K562 (cell line): ENCODE measurements at regions not wholly inside any gene's neighbourhood (a gene's known extent, or its start where the extent isn't known, plus 50 kb on each side); places are given as distances from the start of the nearest gene placed in this dataset.

ENCODE experiments used
- E2F5 ChIP-seq: sonication (generic); formaldehyde crosslinking; IDR thresholded peaks from 2 replicates; pipeline ENCODE4 v1.8.0; 2022; ENCODE audit warnings: mild to moderate bottlenecking, missing genetic modification reagents
- EP300 ChIP-seq: IDR thresholded peaks from 2 replicates; pipeline ENCODE4 v1.6.1; 2012; ENCODE audit warnings: low read length, improper control_type of control experiment
- HMG20B ChIP-seq: fragments of 250-450 bp; sonication (Bioruptor Pico); IDR thresholded peaks from 2 replicates; pipeline ENCODE4 v1.5.0; 2021; ENCODE audit warnings: mild to moderate bottlenecking
- IRF9 ChIP-seq: fragments of 450-650 bp; IDR thresholded peaks from 2 replicates; pipeline ENCODE4 v1.6.1; 2016; ENCODE audit warnings: missing biosample characterization, missing genetic modification characterization
- JUND ChIP-seq, 2 experiments: IDR thresholded peaks; 2 replicates in 1 of 2; 3 replicates in 1 of 2; pipeline ENCODE4 v1.6.1; 2011; ENCODE audit warnings: borderline replicate concordance in 2 of 2, low read depth in 2 of 2, low read length in 2 of 2, improper control_type of control experiment in 1 of 2, missing biosample characterization in 1 of 2, missing genetic modification characterization in 1 of 2, missing genetic modification reagents in 1 of 2
- KLF6 ChIP-seq: fragments of 250-450 bp; sonication (Bioruptor Pico); IDR thresholded peaks from 2 replicates; pipeline ENCODE4 v1.4.0; 2020; ENCODE audit warnings: mild to moderate bottlenecking, moderate library complexity, borderline replicate concordance
- MLLT1 ChIP-seq, 2 experiments: fragments of 450-650 bp; IDR thresholded peaks; 2 replicates each; pipeline ENCODE4 v1.6.1; 2016
- NCOA2 ChIP-seq, 2 experiments: fragments of 450-650 bp; IDR thresholded peaks; 2 replicates each; pipeline ENCODE4 v1.6.1; 2018; ENCODE audit warnings: mild to moderate bottlenecking in 2 of 2, moderate library complexity in 1 of 2; ENCODE audit not compliant: partially characterized antibody in 2 of 2
- SMARCB1 ChIP-seq: IDR thresholded peaks from 2 replicates; pipeline ENCODE4 v1.6.1; 2011; ENCODE audit warnings: improper control_type of control experiment, low read depth; ENCODE audit not compliant: insufficient read length
- SP1 ChIP-seq: sonication (generic); formaldehyde crosslinking; IDR thresholded peaks from 2 replicates; pipeline ENCODE4 v1.8.1; 2022; ENCODE audit warnings: mild to moderate bottlenecking, missing genetic modification reagents
- STAT5B ChIP-seq: fragments of 250-450 bp; sonication (Bioruptor Pico); IDR thresholded peaks from 2 replicates; pipeline ENCODE4 v1.8.0; 2021; ENCODE audit warnings: mild to moderate bottlenecking, inconsistent platforms
- TEAD2 ChIP-seq: fragments of 450-650 bp; IDR thresholded peaks from 2 replicates; pipeline ENCODE4 v1.6.1; 2016; ENCODE audit warnings: missing genetic modification characterization, control low read depth, missing compliant biosample characterization
- THRA ChIP-seq: fragments of 450-650 bp; IDR thresholded peaks from 2 replicates; pipeline ENCODE4 v1.6.1; 2017; ENCODE audit warnings: mild to moderate bottlenecking, moderate library complexity
- ZNF277 ChIP-seq: fragments of 250-450 bp; sonication (Bioruptor Pico); IDR thresholded peaks from 2 replicates; pipeline ENCODE4 v1.8.0; 2022; ENCODE audit warnings: inconsistent platforms, mild to moderate bottlenecking, moderate library complexity, borderline replicate concordance

- no peak for TF ChIP-seq STAT5B (CRISPR knock-in tag)
- TF ChIP-seq EP300: no peak
- TF ChIP-seq HMG20B (CRISPR knock-in tag): no peak
- TF ChIP-seq KLF6: no peak
- TF ChIP-seq SMARCB1: no peak
- TF ChIP-seq NCOA2 (IDR thresholded peaks at IDR 0.05; ENCODE audit: partially characterized antibody in 2 of 2): no peak
- no peak for TF ChIP-seq THRA
- TF ChIP-seq SP1 (CRISPR knock-in tag): no peak
- no peak for TF ChIP-seq E2F5 (CRISPR knock-in tag)
- no peak for TF ChIP-seq MLLT1 (IDR thresholded peaks at IDR 0.05)
- no peak for TF ChIP-seq IRF9 (tag)
- no peak for TF ChIP-seq ZNF277 (CRISPR knock-in tag)
- no peak for TF ChIP-seq JUND (IDR thresholded peaks at IDR 0.05; ENCODE audit: borderline replicate concordance, low read depth, low read length)
- no peak for TF ChIP-seq JUND (tag; IDR thresholded peaks at IDR 0.05; ENCODE audit: borderline replicate concordance, low read depth, low read length)
- TF ChIP-seq TEAD2 (tag): no peak
Measured at GRCh38 chr9:526904-527591, 312.4 kb downstream of the DOCK8 start.
